ENCODE measurements at regions not wholly inside any gene's neighbourhood (a gene's known extent, or its start where the extent isn't known, plus 50 kb on each side); places are given as distances from the start of the nearest gene placed in this dataset.

DNA sequence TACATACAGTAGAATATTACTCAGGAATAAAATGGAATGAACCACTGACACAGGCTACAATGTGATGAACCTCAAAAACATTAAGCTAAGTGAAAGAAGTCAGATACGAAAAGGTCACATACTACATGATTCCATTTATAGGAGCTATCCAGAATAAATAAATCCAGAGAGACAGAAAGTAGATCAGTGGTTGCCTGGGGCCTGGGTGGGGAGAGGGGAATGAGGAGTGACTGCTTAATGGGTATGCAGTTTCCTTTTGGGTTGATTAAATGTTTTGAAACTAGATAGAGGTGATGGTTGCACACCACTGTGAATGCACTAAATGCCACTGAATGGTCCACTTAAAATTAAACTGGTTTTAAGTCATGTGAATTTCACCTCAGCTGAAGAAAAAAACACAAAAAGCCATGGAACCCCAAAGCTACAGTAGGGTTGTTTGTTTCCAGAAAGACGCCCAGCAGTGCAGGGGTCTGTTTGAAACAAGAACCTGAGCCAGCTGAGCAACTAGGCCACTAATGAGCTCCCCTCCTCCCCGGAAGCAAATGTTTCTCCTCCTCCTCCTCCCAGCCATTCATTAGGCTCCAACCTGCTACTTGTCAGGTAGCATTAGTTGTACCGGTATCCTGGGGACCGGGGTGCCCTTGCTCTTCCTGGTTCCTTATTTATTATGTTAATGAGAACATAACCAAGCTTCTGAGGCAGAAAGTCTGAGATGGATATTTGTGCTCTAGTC, 168.4 kb downstream of the EVX1 start:
- Histone ChIP-seq H2AFZ (ENCODE audit: low read depth) (no peak overlapping the region), H3K4me2 (no peak overlapping the region), H3K9ac (no peak overlapping the region), H3K27me3 (ENCODE audit: insufficient read depth) (no peaks in the 10 kb centered on the region; the same call in 1 of the 2 replicates), H3K36me3 (replicated peaks in 1 of 2; ENCODE audit: control insufficient read depth in 1 of 2, insufficient read depth in 2 of 2, low read length in 1 of 2) (no peaks in the 10 kb centered on the region), H3K9me3 (no peaks in the 10 kb centered on the region), H3K27ac (ENCODE audit: low read depth in 2 of 2, low read length in 1 of 2) (no peak overlapping the region), H3K9me2 (no peaks in the 10 kb centered on the region), H4K20me1 (ENCODE audit: insufficient read depth) (no peaks in the 10 kb centered on the region), H3K4me1 (ENCODE audit: control insufficient read depth in 1 of 2, insufficient read depth in 2 of 2, low read depth in 1 of 2, low read length in 1 of 2) (no peaks in the 10 kb centered on the region), H3K4me3 (ENCODE audit: low read depth in 2 of 2, low read length in 1 of 2) (no peak overlapping the region), H3F3A (replicated peaks; ENCODE audit: insufficient read depth) (no peaks in the 10 kb centered on the region), H3K79me2 (ENCODE audit: insufficient read depth) (no peaks in the 10 kb centered on the region)
- TF ChIP-seq, protein P1, sequence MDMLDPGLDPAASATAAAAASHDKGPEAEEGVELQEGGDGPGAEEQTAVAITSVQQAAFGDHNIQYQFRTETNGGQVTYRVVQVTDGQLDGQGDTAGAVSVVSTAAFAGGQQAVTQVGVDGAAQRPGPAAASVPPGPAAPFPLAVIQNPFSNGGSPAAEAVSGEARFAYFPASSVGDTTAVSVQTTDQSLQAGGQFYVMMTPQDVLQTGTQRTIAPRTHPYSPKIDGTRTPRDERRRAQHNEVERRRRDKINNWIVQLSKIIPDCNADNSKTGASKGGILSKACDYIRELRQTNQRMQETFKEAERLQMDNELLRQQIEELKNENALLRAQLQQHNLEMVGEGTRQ (IDR thresholded peaks at IDR 0.05; ENCODE audit: borderline replicate concordance, low read depth, low read length), result no peak
- TF ChIP-seq, protein P2, sequence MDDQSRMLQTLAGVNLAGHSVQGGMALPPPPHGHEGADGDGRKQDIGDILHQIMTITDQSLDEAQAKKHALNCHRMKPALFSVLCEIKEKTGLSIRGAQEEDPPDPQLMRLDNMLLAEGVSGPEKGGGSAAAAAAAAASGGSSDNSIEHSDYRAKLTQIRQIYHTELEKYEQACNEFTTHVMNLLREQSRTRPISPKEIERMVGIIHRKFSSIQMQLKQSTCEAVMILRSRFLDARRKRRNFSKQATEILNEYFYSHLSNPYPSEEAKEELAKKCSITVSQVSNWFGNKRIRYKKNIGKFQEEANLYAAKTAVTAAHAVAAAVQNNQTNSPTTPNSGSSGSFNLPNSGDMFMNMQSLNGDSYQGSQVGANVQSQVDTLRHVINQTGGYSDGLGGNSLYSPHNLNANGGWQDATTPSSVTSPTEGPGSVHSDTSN (IDR thresholded peaks at IDR 0.05), result no peak
- TF ChIP-seq, protein P3, sequence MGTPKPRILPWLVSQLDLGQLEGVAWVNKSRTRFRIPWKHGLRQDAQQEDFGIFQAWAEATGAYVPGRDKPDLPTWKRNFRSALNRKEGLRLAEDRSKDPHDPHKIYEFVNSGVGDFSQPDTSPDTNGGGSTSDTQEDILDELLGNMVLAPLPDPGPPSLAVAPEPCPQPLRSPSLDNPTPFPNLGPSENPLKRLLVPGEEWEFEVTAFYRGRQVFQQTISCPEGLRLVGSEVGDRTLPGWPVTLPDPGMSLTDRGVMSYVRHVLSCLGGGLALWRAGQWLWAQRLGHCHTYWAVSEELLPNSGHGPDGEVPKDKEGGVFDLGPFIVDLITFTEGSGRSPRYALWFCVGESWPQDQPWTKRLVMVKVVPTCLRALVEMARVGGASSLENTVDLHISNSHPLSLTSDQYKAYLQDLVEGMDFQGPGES (IDR thresholded peaks at IDR 0.05; ENCODE audit: low read depth, low read length), result no peak
- no peak for TF ChIP-seq EZH2phosphoT487 (IDR thresholded peaks at IDR 0.05; ENCODE audit: borderline replicate concordance, low read depth)
- TF ChIP-seq FOXJ3 (CRISPR knock-in tag; IDR thresholded peaks at IDR 0.05), result no peak
- no peak for TF ChIP-seq RCOR1 (IDR thresholded peaks at IDR 0.05; ENCODE audit: low read length)
- no peak for TF ChIP-seq EP300 (IDR thresholded peaks at IDR 0.05; ENCODE audit: borderline replicate concordance in 1 of 2, low read depth in 1 of 2, low read length in 1 of 2)
- TF ChIP-seq, protein P4, sequence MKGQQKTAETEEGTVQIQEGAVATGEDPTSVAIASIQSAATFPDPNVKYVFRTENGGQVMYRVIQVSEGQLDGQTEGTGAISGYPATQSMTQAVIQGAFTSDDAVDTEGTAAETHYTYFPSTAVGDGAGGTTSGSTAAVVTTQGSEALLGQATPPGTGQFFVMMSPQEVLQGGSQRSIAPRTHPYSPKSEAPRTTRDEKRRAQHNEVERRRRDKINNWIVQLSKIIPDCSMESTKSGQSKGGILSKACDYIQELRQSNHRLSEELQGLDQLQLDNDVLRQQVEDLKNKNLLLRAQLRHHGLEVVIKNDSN (IDR thresholded peaks at IDR 0.05; ENCODE audit: borderline replicate concordance, low read depth), result no peak
- TF ChIP-seq, protein P5, sequence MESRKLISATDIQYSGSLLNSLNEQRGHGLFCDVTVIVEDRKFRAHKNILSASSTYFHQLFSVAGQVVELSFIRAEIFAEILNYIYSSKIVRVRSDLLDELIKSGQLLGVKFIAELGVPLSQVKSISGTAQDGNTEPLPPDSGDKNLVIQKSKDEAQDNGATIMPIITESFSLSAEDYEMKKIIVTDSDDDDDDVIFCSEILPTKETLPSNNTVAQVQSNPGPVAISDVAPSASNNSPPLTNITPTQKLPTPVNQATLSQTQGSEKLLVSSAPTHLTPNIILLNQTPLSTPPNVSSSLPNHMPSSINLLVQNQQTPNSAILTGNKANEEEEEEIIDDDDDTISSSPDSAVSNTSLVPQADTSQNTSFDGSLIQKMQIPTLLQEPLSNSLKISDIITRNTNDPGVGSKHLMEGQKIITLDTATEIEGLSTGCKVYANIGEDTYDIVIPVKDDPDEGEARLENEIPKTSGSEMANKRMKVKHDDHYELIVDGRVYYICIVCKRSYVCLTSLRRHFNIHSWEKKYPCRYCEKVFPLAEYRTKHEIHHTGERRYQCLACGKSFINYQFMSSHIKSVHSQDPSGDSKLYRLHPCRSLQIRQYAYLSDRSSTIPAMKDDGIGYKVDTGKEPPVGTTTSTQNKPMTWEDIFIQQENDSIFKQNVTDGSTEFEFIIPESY (IDR thresholded peaks at IDR 0.05; ENCODE audit: borderline replicate concordance, low read depth), result no peak
- TF ChIP-seq, protein P6, sequence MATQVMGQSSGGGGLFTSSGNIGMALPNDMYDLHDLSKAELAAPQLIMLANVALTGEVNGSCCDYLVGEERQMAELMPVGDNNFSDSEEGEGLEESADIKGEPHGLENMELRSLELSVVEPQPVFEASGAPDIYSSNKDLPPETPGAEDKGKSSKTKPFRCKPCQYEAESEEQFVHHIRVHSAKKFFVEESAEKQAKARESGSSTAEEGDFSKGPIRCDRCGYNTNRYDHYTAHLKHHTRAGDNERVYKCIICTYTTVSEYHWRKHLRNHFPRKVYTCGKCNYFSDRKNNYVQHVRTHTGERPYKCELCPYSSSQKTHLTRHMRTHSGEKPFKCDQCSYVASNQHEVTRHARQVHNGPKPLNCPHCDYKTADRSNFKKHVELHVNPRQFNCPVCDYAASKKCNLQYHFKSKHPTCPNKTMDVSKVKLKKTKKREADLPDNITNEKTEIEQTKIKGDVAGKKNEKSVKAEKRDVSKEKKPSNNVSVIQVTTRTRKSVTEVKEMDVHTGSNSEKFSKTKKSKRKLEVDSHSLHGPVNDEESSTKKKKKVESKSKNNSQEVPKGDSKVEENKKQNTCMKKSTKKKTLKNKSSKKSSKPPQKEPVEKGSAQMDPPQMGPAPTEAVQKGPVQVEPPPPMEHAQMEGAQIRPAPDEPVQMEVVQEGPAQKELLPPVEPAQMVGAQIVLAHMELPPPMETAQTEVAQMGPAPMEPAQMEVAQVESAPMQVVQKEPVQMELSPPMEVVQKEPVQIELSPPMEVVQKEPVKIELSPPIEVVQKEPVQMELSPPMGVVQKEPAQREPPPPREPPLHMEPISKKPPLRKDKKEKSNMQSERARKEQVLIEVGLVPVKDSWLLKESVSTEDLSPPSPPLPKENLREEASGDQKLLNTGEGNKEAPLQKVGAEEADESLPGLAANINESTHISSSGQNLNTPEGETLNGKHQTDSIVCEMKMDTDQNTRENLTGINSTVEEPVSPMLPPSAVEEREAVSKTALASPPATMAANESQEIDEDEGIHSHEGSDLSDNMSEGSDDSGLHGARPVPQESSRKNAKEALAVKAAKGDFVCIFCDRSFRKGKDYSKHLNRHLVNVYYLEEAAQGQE (IDR thresholded peaks at IDR 0.05; ENCODE audit: low read depth, low read length), result no peak
- no peak for TF ChIP-seq MXI1 (IDR thresholded peaks at IDR 0.05; ENCODE audit: low read depth, low read length)
- TF ChIP-seq, protein P7, sequence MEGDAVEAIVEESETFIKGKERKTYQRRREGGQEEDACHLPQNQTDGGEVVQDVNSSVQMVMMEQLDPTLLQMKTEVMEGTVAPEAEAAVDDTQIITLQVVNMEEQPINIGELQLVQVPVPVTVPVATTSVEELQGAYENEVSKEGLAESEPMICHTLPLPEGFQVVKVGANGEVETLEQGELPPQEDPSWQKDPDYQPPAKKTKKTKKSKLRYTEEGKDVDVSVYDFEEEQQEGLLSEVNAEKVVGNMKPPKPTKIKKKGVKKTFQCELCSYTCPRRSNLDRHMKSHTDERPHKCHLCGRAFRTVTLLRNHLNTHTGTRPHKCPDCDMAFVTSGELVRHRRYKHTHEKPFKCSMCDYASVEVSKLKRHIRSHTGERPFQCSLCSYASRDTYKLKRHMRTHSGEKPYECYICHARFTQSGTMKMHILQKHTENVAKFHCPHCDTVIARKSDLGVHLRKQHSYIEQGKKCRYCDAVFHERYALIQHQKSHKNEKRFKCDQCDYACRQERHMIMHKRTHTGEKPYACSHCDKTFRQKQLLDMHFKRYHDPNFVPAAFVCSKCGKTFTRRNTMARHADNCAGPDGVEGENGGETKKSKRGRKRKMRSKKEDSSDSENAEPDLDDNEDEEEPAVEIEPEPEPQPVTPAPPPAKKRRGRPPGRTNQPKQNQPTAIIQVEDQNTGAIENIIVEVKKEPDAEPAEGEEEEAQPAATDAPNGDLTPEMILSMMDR (IDR thresholded peaks at IDR 0.05), result no peak
- no peak for TF ChIP-seq ELF1 (IDR thresholded peaks at IDR 0.05)
- TF ChIP-seq MEF2A (IDR thresholded peaks at IDR 0.05; ENCODE audit: borderline replicate concordance, low read depth), result no peak
- ChIA-PET CTCF (interaction anchor here (0.6 to 1.4 kb wide), 2 partner anchors 22 to 665 kb away, joined by 3 to 4 read pairs; no protein-coding TSS in a partner anchor), POLR2A (no interaction called here)
- 40% methylated on average over 5 of the region's 5 CpGs for WGBS (ENCODE audit: low lambda C conversion rate)
- DNase-seq, result no peak

Measured in SK-N-SH (cell line).